ENCODE measurements at regions not wholly inside any gene's neighbourhood (a gene's known extent, or its start where the extent isn't known, plus 50 kb on each side); places are given as distances from the start of the nearest gene placed in this dataset.

DNA sequence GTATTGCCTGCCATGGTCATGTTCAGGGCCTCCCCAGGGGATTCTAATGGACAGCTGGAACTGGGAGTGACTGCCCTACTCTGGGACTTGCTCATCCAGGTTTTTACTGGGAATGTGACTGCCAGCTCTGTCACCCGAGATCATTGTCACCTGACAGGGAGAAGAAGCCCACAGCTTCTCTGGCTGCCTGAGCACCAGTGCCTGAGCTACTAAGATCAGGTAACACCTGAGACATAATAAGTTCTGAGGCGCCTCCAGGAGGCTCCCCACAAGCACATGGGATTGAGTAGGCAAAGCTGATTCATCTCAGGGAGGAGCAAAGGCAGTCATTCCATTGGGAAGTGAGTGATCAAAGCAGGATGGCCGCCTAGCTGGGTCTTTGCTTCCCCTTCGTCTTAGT, 84.2 kb upstream of the GALNT18 start:
- H3K27me3 ChIP-seq (ENCODE audit: insufficient read depth, low read length, poor library complexity), result peaks cover 12% of the 10 kb centered on the region
- H3K4me2 ChIP-seq (ENCODE audit: insufficient read depth, low read length), result no peak overlapping the region
- H3K9ac ChIP-seq (ENCODE audit: low read depth, low read length), result no peak overlapping the region
- no peak overlapping the region for H3K27ac ChIP-seq (ENCODE audit: low read length)
- H3K9me3 ChIP-seq (ENCODE audit: insufficient read depth, low read length, severe bottlenecking), result no peaks in the 10 kb centered on the region
- no peak overlapping the region for H3K4me3 ChIP-seq (ENCODE audit: low read depth in 1 of 2, low read length in 2 of 2)
- H4K20me1 ChIP-seq (ENCODE audit: insufficient read depth, low read length), result no peaks in the 10 kb centered on the region
- DNase-seq (no peak), ATAC-seq (ENCODE audit: insufficient read depth, low read depth) (no peak)
- TF ChIP-seq EZH2 (IDR thresholded peaks at IDR 0.05; ENCODE audit: borderline replicate concordance, low read depth, low read length, severe bottlenecking), result no peak
- TF ChIP-seq, protein P1, sequence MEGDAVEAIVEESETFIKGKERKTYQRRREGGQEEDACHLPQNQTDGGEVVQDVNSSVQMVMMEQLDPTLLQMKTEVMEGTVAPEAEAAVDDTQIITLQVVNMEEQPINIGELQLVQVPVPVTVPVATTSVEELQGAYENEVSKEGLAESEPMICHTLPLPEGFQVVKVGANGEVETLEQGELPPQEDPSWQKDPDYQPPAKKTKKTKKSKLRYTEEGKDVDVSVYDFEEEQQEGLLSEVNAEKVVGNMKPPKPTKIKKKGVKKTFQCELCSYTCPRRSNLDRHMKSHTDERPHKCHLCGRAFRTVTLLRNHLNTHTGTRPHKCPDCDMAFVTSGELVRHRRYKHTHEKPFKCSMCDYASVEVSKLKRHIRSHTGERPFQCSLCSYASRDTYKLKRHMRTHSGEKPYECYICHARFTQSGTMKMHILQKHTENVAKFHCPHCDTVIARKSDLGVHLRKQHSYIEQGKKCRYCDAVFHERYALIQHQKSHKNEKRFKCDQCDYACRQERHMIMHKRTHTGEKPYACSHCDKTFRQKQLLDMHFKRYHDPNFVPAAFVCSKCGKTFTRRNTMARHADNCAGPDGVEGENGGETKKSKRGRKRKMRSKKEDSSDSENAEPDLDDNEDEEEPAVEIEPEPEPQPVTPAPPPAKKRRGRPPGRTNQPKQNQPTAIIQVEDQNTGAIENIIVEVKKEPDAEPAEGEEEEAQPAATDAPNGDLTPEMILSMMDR (IDR thresholded peaks at IDR 0.05; ENCODE audit: borderline replicate concordance, extremely low read depth, low read length, poor library complexity, severe bottlenecking), result no peak
- no peaks in the 10 kb centered on the region for H3K36me3 ChIP-seq (ENCODE audit: insufficient read depth, low read length)
- H3K4me1 ChIP-seq (ENCODE audit: insufficient read depth, low read length), result no peaks in the 10 kb centered on the region
- H2AFZ ChIP-seq (ENCODE audit: low read depth, low read length), result no peak overlapping the region
- no peaks in the 10 kb centered on the region for H3K79me2 ChIP-seq (ENCODE audit: insufficient read depth, low read length)

DNA sequence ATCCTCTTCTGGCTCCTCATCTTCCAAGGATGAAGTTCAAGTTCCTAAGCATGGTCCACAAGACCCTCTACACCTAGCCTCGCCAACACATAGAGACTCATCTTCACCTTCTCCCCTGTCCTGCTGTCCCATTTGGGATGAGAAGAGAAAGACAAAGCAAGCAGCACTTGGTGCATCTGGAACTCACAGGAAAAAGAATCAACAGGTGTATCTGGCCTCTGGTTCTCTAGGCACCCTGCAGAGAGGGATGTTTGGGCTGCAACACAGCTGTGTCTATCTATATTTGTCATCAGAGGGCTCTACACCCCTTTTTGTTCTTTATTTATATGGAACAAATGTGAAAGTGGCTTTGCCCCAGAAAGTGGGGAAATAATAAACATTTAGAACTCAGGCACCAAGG, 82.1 kb upstream of the GALNT18 start:
- Histone ChIP-seq H3K4me2 (ENCODE audit: insufficient read depth, low read length) (no peak overlapping the region), H3K4me1 (ENCODE audit: insufficient read depth, low read length) (no peaks in the 10 kb centered on the region), H3K27ac (ENCODE audit: low read length) (no peak overlapping the region), H4K20me1 (ENCODE audit: insufficient read depth, low read length) (no peaks in the 10 kb centered on the region; the same call in 1 of the 2 replicates), H3K4me3 (ENCODE audit: low read depth in 1 of 2, low read length in 2 of 2) (no peak overlapping the region), H3K36me3 (ENCODE audit: insufficient read depth, low read length) (no peaks in the 10 kb centered on the region), H2AFZ (ENCODE audit: low read depth, low read length) (no peak overlapping the region), H3K79me2 (ENCODE audit: insufficient read depth, low read length) (no peaks in the 10 kb centered on the region), H3K9ac (ENCODE audit: low read depth, low read length) (no peak overlapping the region), H3K27me3 (ENCODE audit: insufficient read depth, low read length, poor library complexity) (peaks cover 11% of the 10 kb centered on the region), H3K9me3 (ENCODE audit: insufficient read depth, low read length, severe bottlenecking) (no peaks in the 10 kb centered on the region)
- DNase-seq (no peak), ATAC-seq (ENCODE audit: insufficient read depth, low read depth) (no peak)
- TF ChIP-seq, protein P1 (IDR thresholded peaks at IDR 0.05; ENCODE audit: borderline replicate concordance, extremely low read depth, low read length, poor library complexity, severe bottlenecking), result no peak

DNA sequence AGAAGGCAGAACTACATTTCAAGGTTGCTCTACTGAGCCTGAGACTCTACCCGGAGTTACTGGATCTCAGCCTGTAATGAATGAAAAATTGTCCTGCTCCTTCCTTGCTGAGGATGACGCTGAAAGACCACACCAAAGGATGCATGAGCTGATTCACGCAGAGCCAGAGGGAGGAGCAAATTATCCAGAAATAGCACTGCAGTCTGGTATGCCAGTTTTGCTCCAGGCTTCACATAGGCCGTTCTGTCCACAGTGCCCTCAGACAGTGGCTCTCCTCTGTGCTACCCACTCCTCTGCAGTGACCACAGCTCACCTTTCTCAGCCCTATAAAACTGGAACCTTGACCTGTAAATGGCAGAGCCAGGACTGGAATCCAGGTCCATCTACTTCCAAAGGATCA, 79.3 kb upstream of the GALNT18 start:
- no peak for TF ChIP-seq EZH2 (IDR thresholded peaks at IDR 0.05; ENCODE audit: borderline replicate concordance, low read depth, low read length, severe bottlenecking)
- TF ChIP-seq, protein P1 (IDR thresholded peaks at IDR 0.05; ENCODE audit: borderline replicate concordance, extremely low read depth, low read length, poor library complexity, severe bottlenecking), result no peak
- no peak for DNase-seq
- no peaks in the 10 kb centered on the region for H3K9me3 ChIP-seq (ENCODE audit: insufficient read depth, low read length, severe bottlenecking)

GRCh38 chr11:11697796-11698195, 76.0 kb upstream of the GALNT18 start:
- Histone ChIP-seq H3K27ac (ENCODE audit: low read length) (no peak overlapping the region), H3K79me2 (ENCODE audit: insufficient read depth, low read length) (no peaks in the 10 kb centered on the region), H3K9me3 (ENCODE audit: insufficient read depth, low read length, severe bottlenecking) (no peaks in the 10 kb centered on the region), H3K27me3 (ENCODE audit: insufficient read depth, low read length, poor library complexity) (no peaks in the 10 kb centered on the region), H3K9ac (ENCODE audit: low read depth, low read length) (no peak overlapping the region), H3K4me3 (ENCODE audit: low read depth in 1 of 2, low read length in 2 of 2) (no peak overlapping the region), H3K4me1 (ENCODE audit: insufficient read depth, low read length) (no peaks in the 10 kb centered on the region), H2AFZ (ENCODE audit: low read depth, low read length) (no peak overlapping the region), H3K4me2 (ENCODE audit: insufficient read depth, low read length) (no peak overlapping the region), H3K36me3 (ENCODE audit: insufficient read depth, low read length) (no peaks in the 10 kb centered on the region), H4K20me1 (ENCODE audit: insufficient read depth, low read length) (no peaks in the 10 kb centered on the region; the same call in 1 of the 2 replicates)
- DNase-seq, result no peak
- ATAC-seq (ENCODE audit: insufficient read depth, low read depth), result no peak
- TF ChIP-seq, protein P1 (IDR thresholded peaks at IDR 0.05; ENCODE audit: borderline replicate concordance, extremely low read depth, low read length, poor library complexity, severe bottlenecking), result no peak
- no peak for TF ChIP-seq EZH2 (IDR thresholded peaks at IDR 0.05; ENCODE audit: borderline replicate concordance, low read depth, low read length, severe bottlenecking)

More for the DNA sequence above, 79.3 kb upstream of the GALNT18 start:
- Histone ChIP-seq H3K4me2 (ENCODE audit: insufficient read depth, low read length) (no peak overlapping the region), H3K4me1 (ENCODE audit: insufficient read depth, low read length) (no peaks in the 10 kb centered on the region), H3K27me3 (ENCODE audit: insufficient read depth, low read length, poor library complexity) (peaks cover 7% of the 10 kb centered on the region), H3K27ac (ENCODE audit: low read length) (no peak overlapping the region), H2AFZ (ENCODE audit: low read depth, low read length) (no peak overlapping the region), H3K36me3 (ENCODE audit: insufficient read depth, low read length) (no peaks in the 10 kb centered on the region), H3K79me2 (ENCODE audit: insufficient read depth, low read length) (no peaks in the 10 kb centered on the region), H3K4me3 (ENCODE audit: low read depth in 1 of 2, low read length in 2 of 2) (no peak overlapping the region), H3K9ac (ENCODE audit: low read depth, low read length) (no peak overlapping the region), H4K20me1 (ENCODE audit: insufficient read depth, low read length) (no peaks in the 10 kb centered on the region; the same call in 1 of the 2 replicates)
- no peak for ATAC-seq (ENCODE audit: insufficient read depth, low read depth)

Data from DND-41 (cell line).